AML-193 (cell line): ENCODE measurements at regions not wholly inside any gene's neighbourhood (a gene's known extent, or its start where the extent isn't known, plus 50 kb on each side); places are given as distances from the start of the nearest gene placed in this dataset.
"Not testable (repeated sequence)": the region's sequence is repeated elsewhere in the genome, so short reads cannot be mapped to it uniquely, and the experiment has no call there.

Experiments used
- DNase-seq, 2 experiments: peaks; one replicate each; lab custom pipeline; 2025; lab: John Stamatoyannopoulos, UW

- DNase-seq: no peak
Observed at GRCh38 chr4:162841753-162842152, 324.9 kb downstream of the NAF1 start.

GRCh38 chr4:162839814-162840213, 326.9 kb downstream of the NAF1 start:
- peak; percentile 2 to 9 for DNase-seq

GRCh38 chr4:162838671-162839070, 328.0 kb downstream of the NAF1 start:
- DNase-seq: no peak

- DNase-seq: no peak
Observed at GRCh38 chr4:162837679-162838078, 329.0 kb downstream of the NAF1 start.

GRCh38 chr4:162837241-162837640, 329.4 kb downstream of the NAF1 start:
- DNase-seq: no peak

- DNase-seq: no peak
Observed at GRCh38 chr4:162836773-162837172, 329.9 kb downstream of the NAF1 start.

- DNase-seq: not testable (repeated sequence)
Observed at GRCh38 chr4:162836258-162836657, 330.4 kb downstream of the NAF1 start.

- no peak for DNase-seq
Observed at GRCh38 chr4:162830899-162831298, 335.8 kb downstream of the NAF1 start.

GRCh38 chr4:162817374-162817773, 349.3 kb downstream of the NAF1 start:
- not testable (repeated sequence) for DNase-seq

GRCh38 chr4:162804351-162804924, 362.3 kb downstream of the NAF1 start:
- DNase-seq: no peak

- DNase-seq: no peak
Observed at GRCh38 chr4:162803378-162803777, 363.3 kb downstream of the NAF1 start.

GRCh38 chr4:162797108-162797507, 369.6 kb downstream of the NAF1 start:
- no peak for DNase-seq

GRCh38 chr4:162793571-162793970, 373.1 kb downstream of the NAF1 start:
- no peak for DNase-seq

- no peak for DNase-seq
Observed at GRCh38 chr4:162793004-162793403, 373.7 kb downstream of the NAF1 start.

GRCh38 chr4:162791226-162791625, 375.5 kb downstream of the NAF1 start:
- DNase-seq: no peak

GRCh38 chr4:162787120-162787519, 379.6 kb downstream of the NAF1 start:
- no peak for DNase-seq

GRCh38 chr4:162782778-162783525, 383.7 kb downstream of the NAF1 start:
- DNase-seq: no peak

GRCh38 chr4:162782096-162782777, 384.5 kb downstream of the NAF1 start:
- DNase-seq: no peak

- DNase-seq: no peak
Observed at GRCh38 chr4:162770761-162771490, 395.8 kb downstream of the NAF1 start.

GRCh38 chr4:162767083-162767482, 399.6 kb downstream of the NAF1 start:
- no peak for DNase-seq

GRCh38 chr4:162761965-162762364, 404.7 kb downstream of the NAF1 start:
- DNase-seq: no peak

- DNase-seq: not testable (repeated sequence)
Observed at GRCh38 chr4:162740228-162740627, 426.5 kb downstream of the NAF1 start.
